Heart left ventricle (tissue), 13 donors: ENCODE measurements at regions not wholly inside any gene's neighbourhood (a gene's known extent, or its start where the extent isn't known, plus 50 kb on each side); places are given as distances from the start of the nearest gene placed in this dataset.

Source experiments
- POLR2A ChIP-seq, 2 donors: fragments of 450-650 bp; IDR thresholded peaks; one replicate each; pipeline ENCODE4 v1.6.1; 2017; ENCODE audit warnings: antibody characterized with exemption in 2 of 2, mild to moderate bottlenecking in 2 of 2, moderate library complexity in 2 of 2
- TF ChIP-seq, protein P1 (sequence below), 12 donors: fragments of 200-600 bp; sonication (generic) in 4 of 12; IDR thresholded peaks; one replicate each; pipeline versions ENCODE4 v1.5.0 to v1.8.0; 2018 to 2022; ENCODE audit warnings: antibody characterized with exemption in 12 of 12, mild to moderate bottlenecking in 5 of 12
- donor health status: ischemic (EF 13 %, LVEDD 7.1; RV severe dilation, severe dysfunction).
- donor health status: DM: no; HTN: yes; CAD: no.
- donor health status: DM: no; HTN: no; CAD: no.
- donor health status: ischemic (EF 25% LVEDD 6.9; RV normal size, moderate dysfunction).
- donor health status: ischemic (EF 25% LVEDD 5.7; RV mildly dilated, moderate dysfunction).
- donor health status: ischemic (EF 35%, LVEDD 5.7; RV mildly dilated, moderate dysfunction).
- donor health status: nonischemic (EF 11% LVEDD 7.7; RV severe dilation, severe dysfunction).
- donor health status: DM: yes; HTN: yes; CAD: no.
- donor health status: PGD.
- donor health status: ischemic (EF 29% LVEDD 5.4; RV normal size, mild dysfunction).
- donor health status: nonischemic (EF 23%, LVEDD 6.1; RV moderate dilation, normal function).

DNA sequence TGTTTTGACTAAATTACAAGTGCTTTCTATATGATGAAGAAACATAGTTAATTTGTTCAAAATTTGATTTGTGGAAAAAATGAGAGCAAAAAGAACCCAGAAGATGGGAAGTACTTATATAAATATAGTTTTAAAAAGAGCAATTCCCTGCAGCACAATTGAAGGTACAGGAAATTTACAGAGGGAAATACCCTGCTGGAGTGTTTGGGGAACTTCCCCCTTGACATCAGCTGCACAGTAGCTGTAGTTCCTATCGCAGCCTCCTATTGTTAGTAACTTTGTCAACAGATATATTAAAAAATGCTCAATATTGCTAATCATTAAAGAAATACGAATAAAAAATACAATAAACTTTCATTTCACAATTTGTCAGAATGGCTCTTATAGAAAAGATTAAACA is 1118.8 kb upstream of the ZEB2 start:
- no peak for TF ChIP-seq POLR2A (IDR thresholded peaks at IDR 0.05)
- TF ChIP-seq, protein P1, sequence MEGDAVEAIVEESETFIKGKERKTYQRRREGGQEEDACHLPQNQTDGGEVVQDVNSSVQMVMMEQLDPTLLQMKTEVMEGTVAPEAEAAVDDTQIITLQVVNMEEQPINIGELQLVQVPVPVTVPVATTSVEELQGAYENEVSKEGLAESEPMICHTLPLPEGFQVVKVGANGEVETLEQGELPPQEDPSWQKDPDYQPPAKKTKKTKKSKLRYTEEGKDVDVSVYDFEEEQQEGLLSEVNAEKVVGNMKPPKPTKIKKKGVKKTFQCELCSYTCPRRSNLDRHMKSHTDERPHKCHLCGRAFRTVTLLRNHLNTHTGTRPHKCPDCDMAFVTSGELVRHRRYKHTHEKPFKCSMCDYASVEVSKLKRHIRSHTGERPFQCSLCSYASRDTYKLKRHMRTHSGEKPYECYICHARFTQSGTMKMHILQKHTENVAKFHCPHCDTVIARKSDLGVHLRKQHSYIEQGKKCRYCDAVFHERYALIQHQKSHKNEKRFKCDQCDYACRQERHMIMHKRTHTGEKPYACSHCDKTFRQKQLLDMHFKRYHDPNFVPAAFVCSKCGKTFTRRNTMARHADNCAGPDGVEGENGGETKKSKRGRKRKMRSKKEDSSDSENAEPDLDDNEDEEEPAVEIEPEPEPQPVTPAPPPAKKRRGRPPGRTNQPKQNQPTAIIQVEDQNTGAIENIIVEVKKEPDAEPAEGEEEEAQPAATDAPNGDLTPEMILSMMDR (IDR thresholded peaks at IDR 0.05), result peak in 1 of 12 donors; percentile 20
